Choroid plexus epithelial cell (primary cell): ENCODE measurements at regions not wholly inside any gene's neighbourhood (a gene's known extent, or its start where the extent isn't known, plus 50 kb on each side); places are given as distances from the start of the nearest gene placed in this dataset.
A peak's percentile ranks its signal among the peaks of the same experiment; 100 is the strongest.

ENCODE experiments used
- DNase-seq: peaks from one replicate; pipeline ENCODE4 v3.0.0-alpha.2; 2010; ENCODE audit warnings: low read depth
- H3K4me3 ChIP-seq: 2 replicates; pipeline ENCODE4 v1.5.1; 2011; ENCODE audit warnings: low read depth, mild to moderate bottlenecking, control low read depth, low read length, moderate library complexity
- TF ChIP-seq, protein P1 (sequence below): conservative IDR thresholded peaks from 2 replicates; pipeline ENCODE4 v1.5.1; 2011; ENCODE audit warnings: low read depth, mild to moderate bottlenecking, control low read depth, inconsistent platforms, low read length, moderate library complexity

DNA sequence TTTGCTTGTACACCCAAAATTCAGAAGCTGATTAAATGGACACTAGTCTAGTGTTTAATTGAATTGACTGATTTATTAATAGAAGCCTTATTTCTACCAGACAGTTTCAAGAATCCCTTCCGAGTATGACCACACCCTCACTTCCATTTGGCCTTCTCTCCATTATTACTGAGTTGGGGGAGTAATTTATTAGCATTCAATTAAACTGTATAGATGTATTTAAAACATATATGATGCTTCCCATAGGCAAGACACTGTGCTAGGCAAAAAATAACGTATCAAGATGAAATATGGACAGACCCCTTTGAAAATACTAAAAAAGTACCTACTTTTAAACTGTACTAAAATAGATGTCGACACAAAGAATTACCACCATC lies 112.9 kb upstream of the PHACTR1 start:
- no peak for DNase-seq
- no peak overlapping the region for H3K4me3 ChIP-seq
- TF ChIP-seq, protein P1, sequence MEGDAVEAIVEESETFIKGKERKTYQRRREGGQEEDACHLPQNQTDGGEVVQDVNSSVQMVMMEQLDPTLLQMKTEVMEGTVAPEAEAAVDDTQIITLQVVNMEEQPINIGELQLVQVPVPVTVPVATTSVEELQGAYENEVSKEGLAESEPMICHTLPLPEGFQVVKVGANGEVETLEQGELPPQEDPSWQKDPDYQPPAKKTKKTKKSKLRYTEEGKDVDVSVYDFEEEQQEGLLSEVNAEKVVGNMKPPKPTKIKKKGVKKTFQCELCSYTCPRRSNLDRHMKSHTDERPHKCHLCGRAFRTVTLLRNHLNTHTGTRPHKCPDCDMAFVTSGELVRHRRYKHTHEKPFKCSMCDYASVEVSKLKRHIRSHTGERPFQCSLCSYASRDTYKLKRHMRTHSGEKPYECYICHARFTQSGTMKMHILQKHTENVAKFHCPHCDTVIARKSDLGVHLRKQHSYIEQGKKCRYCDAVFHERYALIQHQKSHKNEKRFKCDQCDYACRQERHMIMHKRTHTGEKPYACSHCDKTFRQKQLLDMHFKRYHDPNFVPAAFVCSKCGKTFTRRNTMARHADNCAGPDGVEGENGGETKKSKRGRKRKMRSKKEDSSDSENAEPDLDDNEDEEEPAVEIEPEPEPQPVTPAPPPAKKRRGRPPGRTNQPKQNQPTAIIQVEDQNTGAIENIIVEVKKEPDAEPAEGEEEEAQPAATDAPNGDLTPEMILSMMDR = no peak

DNA sequence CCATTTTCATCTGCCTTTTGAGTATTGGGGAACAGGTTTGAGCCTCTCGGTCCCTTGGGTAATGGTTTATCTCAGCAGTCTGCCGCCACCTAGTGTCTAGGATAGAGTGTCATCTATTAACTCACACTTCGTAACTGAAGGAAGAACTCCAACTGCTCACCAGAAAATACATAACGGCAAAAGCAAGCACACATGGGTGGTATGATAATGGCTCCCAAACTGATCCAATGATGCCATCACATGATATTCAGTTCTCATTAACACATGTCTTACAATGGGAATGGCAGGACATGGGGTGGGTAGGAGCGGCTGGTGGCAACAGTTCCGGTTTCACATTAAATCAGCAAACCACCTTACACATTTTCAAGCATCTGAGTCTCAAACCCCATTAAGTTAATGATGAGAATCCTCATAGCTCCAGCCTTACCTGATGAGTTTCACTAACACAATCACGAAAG lies 110.7 kb upstream of the PHACTR1 start:
- TF ChIP-seq, protein P1 = peak; percentile 86
- no peak overlapping the region for H3K4me3 ChIP-seq
- DNase-seq = peak; percentile 83

DNA sequence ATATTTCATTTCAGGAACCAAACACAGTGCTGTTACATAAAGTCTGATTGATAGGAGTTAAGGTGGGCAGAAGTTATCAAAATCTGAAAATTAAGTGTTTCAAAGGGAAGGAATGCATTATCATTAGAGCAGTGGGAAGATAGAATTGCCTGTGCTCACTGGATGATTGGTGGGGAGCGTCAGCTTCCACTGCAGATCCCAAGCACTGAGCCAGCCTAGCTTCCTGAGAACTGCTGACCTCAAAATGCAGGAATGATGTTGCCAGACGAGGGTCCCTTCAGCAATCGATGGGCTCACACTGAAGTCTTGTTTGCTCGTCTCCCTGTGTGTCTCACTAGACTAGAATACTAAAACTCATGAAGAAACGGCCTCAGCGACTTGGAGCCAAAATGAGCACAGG lies 110.0 kb upstream of the PHACTR1 start:
- TF ChIP-seq, protein P1 = no peak
- no peak for DNase-seq

DNA sequence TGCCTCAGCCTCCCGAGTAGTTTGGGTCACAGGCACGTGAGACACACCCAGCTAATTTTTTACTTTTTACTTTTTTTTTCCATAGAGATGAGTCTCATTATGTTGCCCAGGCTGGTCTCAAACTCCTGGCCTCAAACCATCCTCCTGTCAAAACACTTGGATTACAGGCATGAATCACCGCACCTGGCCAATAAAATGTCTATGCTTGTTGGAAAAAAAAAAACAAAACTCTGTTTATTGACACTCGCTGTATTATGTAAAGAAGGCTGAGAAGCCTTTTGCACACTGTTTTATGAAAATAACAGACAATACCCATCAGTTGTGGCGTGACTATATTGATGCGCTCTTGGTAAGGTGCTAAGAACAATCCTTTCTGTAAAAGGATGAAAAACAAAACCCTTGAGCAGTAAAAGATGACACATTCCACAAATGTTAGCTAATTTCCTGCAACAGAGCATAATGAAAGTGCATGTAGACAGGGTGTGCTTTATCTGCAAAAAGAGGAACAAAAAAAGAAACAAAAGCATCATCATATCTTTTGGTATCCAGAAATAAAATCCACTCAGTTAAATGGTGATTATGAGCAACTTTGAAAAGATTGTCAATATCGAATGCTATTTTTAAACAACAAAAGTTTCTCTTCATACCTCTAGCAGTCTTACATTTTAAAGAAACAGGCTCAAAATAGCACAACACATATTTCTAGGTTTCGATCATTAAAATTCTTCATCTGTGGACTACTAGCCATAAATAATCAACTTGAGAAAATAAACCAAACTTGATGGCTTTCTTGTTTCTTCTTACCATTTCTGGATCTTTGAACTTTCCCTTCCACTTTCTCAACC lies 108.3 kb upstream of the PHACTR1 start:
- no peak overlapping the region for H3K4me3 ChIP-seq
- peak; percentile 53 for DNase-seq
- TF ChIP-seq, protein P1 = no peak

More for the DNA sequence above, 110.0 kb upstream of the PHACTR1 start:
- H3K4me3 ChIP-seq = no peak overlapping the region

DNA sequence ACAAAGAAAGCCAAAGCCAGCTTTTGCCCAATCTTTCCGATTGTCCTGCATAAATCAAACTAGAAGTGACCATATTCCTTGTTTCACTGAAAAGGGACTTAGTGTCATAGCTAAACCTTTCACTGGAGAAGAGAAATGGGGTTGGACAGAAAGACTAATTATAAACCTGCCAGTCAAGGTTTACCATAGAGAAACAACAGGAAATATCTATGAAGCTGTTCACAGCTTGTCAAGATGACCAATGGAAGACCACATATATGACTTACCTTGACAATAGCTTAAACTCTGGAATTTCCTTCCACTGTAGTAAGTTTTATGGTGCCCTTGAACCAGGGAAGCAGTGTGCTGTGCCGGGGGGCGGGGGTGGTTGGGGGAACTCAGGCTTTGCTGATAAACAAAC lies 107.7 kb upstream of the PHACTR1 start:
- no peak overlapping the region for H3K4me3 ChIP-seq
- DNase-seq = no peak
- TF ChIP-seq, protein P1 = no peak

DNA sequence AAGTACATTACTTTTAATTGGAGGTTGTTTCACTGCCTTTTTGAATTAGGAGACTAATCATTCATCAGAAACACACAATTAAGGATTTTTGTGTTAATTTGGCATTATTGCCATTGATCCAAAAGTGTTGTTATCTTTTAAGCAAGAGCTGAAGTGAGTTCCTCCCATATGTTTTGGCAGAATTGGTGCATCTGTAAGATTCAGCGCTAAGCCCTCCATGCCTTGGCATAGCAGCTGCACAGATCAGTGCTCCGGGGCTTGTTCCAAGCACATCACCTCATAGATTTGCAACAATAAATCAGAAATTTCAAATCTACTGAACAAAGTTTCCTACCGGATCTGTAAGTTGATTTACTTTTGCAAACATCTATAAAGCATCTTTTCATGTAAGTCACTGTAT lies 106.8 kb upstream of the PHACTR1 start:
- DNase-seq = no peak
- H3K4me3 ChIP-seq = no peak overlapping the region
- TF ChIP-seq, protein P1 = no peak

DNA sequence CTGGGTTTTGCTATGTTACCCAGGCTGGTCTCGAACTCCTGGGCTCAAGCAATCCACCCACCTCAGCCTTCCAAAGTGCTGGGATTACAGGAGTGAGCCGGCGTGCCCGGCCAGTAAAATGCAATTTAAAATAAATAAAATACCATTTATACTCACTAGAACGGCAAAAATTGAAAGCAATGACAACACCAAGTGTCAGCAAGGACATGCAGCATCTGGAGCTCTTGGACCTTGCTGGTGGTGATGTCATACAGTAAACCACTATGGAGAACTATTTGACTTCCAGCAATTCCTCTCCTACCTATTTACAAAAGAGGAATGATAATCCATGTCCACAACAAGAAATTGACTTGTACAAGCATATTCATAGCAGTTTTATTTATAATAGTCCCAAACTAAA lies 105.7 kb upstream of the PHACTR1 start:
- DNase-seq = no peak
- TF ChIP-seq, protein P1 = no peak
- H3K4me3 ChIP-seq = no peak overlapping the region
